ENCODE measurements at regions not wholly inside any gene's neighbourhood (a gene's known extent, or its start where the extent isn't known, plus 50 kb on each side); places are given as distances from the start of the nearest gene placed in this dataset.
"Not testable (repeated sequence)": the region's sequence is repeated elsewhere in the genome, so short reads cannot be mapped to it uniquely, and the experiment has no call there.

- no peak for FAIRE-seq
- DNase-seq (ENCODE audit: low spot score in 2 of 2): no peak
These were observed 213.2 kb upstream of the NT5E start for GRCh38 chr6:85236636-85237035.

- FAIRE-seq; DNase-seq (ENCODE audit: low spot score in 2 of 2): not testable (repeated sequence)
These were observed 222.5 kb upstream of the NT5E start for GRCh38 chr6:85227345-85227744.

- DNase-seq (ENCODE audit: low spot score in 2 of 2); FAIRE-seq: not testable (repeated sequence)
These were observed 237.1 kb upstream of the NT5E start for GRCh38 chr6:85212794-85213193.

DNA sequence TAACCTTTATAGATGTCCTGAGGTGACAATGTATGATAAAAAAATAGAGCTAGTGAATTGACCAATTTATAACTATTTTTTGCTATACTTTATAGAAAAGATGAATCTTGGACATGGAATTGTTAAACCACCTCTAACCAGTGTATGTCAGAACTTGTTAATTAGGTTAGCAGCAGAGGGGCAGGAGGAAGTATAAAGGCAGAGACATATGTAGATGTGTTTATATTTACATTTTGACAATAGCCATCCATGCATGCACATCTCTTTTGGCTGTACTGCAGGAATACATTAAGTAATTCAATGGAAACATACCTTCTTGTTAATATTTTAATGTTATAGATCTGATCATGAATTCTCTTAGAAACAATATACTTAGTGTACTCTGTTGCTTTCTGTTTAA, 254.6 kb upstream of the NT5E start:
- FAIRE-seq: no peak

GRCh38 chr6:85193339-85193738, 256.5 kb upstream of the NT5E start:
- no peak for DNase-seq (ENCODE audit: low spot score in 2 of 2)
- no peak for FAIRE-seq

More for the DNA sequence above, 254.6 kb upstream of the NT5E start:
- no peak for DNase-seq (ENCODE audit: low spot score in 2 of 2)

GRCh38 chr6:85192596-85192995, 257.3 kb upstream of the NT5E start:
- DNase-seq (ENCODE audit: low spot score in 2 of 2): no peak
- no peak for FAIRE-seq

GRCh38 chr6:85192186-85192585, 257.7 kb upstream of the NT5E start:
- FAIRE-seq (no peak), DNase-seq (ENCODE audit: low spot score in 2 of 2) (no peak)

DNA sequence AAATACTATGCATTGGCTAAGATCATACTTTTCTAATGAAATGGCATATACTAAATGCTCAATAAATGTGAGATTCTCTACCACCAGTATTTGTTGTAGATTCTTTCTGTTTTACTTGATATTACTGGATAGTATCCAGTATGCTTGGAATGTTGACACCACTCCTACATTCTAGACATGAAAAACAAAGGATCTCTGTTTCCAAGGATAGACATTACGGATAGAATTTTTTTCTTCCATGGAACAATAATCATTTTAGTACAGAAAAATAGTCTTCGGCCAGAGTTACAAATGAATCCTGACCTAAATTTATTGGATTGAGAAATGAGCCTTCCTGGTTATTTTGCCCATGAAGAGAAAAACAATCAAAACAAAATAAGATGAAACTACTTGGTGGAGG, 258.2 kb upstream of the NT5E start:
- DNase-seq (ENCODE audit: low spot score in 2 of 2) (no peak), FAIRE-seq (no peak)

DNA sequence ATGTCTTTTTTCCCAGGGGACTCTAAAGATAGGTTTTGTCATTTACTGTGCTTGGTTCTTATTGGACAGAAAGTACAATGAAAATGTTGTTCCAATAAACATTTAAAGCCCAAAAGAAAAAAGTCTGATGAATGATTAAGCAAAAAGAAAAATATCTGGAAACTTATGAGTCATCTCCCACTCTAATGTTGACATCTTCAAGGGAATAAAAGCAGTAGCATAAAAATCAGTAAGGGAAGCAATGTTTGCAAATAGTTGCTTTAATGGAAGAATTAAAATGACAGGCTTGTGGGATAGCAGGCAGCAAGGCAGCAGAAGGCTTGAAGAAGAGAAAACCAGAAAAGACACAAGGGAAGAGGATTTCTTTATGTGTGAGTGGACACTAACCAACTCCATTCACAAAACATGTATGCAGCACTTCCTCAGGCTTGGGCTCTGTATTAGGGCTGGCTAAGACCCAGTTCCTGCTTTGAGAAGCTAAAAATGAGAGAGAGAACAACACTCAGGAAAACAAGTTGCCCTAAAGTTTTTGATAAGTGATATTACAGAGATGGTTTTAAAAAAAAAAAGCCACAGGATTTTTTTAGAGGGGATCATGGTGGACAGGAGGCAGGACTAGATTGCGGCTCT, 263.2 kb upstream of the NT5E start:
- DNase-seq (ENCODE audit: low spot score in 2 of 2) (no peak), FAIRE-seq (no peak)

GRCh38 chr6:85185977-85186376, 263.9 kb upstream of the NT5E start:
- no peak for FAIRE-seq

DNA sequence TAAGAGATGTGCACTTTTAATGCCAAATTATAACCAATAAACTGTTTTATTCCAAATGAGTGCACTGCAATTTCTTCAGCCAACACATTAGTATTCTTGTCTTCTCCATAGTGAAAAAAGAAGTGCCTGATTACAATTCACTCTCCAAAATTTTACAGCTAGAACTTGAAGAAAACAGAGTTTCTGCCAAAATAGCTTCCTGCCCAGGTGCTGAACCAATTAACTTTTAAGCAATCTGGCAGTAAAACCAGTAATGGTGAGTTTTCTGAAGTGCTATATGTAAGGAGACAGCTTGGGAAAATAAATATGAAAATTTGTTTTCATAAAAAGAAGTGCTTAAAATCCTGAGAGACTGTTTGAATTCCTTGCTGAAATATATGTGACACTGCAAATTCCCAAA, 266.0 kb upstream of the NT5E start:
- no peak for FAIRE-seq
- DNase-seq (ENCODE audit: low spot score in 2 of 2): no peak

More at GRCh38 chr6:85185977-85186376, 263.9 kb upstream of the NT5E start:
- DNase-seq (ENCODE audit: low spot score in 2 of 2): no peak

- FAIRE-seq: no peak
- no peak for DNase-seq (ENCODE audit: low spot score in 2 of 2)
These were observed 277.2 kb upstream of the NT5E start for GRCh38 chr6:85172705-85173104.

DNA sequence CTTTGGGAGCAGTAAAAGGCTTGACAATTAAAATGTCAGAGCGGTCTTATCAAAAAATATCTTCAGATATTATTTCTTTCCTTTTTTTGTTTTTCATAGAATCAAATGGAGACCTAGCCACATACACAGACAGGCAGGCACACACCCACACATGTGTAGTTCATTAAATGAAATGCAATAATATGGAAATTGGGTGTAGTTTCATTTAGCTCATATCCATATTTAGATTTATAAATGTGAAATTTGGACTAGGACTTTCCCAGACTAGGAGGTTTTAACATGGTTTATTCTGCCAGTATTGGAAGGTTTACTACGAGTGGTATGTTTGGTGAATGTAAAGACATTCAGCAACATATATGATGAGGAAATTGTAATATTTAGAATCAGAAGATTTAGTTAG, 277.7 kb upstream of the NT5E start:
- no peak for FAIRE-seq
- DNase-seq (ENCODE audit: low spot score in 2 of 2): no peak

DNA sequence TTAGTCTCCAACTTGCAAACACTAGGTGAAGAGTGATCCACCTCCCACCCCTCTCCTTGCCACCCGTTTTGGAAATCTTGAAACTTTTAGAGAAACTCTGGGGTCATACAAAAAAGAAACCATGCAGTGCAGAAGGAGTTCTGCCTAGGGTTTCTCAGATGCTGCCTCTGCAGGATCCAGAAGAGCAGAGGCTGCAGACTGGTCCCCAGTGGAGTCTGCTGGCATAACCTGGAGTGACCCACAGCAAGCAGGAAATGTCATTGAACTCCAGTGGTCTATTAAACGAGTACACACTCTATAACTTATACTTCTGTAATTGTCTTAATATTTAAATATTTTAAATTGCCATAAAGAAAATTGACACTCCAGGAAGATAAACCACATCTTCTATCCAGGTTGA, 280.7 kb upstream of the NT5E start:
- FAIRE-seq: no peak
- no peak for DNase-seq (ENCODE audit: low spot score in 2 of 2)

GRCh38 chr6:85168146-85168545, 281.7 kb upstream of the NT5E start:
- no peak for FAIRE-seq

GRCh38 chr6:85166114-85166741, 283.7 kb upstream of the NT5E start:
- DNase-seq (ENCODE audit: low spot score in 2 of 2): no peak

More at GRCh38 chr6:85168146-85168545, 281.7 kb upstream of the NT5E start:
- no peak for DNase-seq (ENCODE audit: low spot score in 2 of 2)

GRCh38 chr6:85163156-85164080, 286.5 kb upstream of the NT5E start:
- no peak for DNase-seq (ENCODE audit: low spot score in 2 of 2)
- no peak for FAIRE-seq

More at GRCh38 chr6:85166114-85166741, 283.7 kb upstream of the NT5E start:
- FAIRE-seq: no peak

DNA sequence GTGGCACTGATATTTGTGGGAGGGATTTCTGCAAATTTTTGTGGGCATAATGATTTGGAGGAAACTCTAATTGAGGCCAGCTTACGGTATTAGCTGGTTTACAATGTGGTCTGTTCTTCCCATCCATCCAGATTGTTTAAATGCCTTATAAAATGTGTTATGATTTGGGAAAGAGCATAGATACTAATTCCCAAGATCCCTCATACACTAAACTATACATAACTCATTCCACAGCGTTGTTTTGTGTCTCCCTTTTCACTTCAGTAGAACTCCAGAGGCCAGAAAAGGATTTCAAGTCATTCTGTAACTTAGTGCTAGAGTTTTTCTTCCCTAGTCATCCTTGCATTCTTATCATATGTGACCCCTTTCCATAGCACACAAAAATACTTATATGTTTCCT, 292.6 kb upstream of the NT5E start:
- FAIRE-seq (no peak), DNase-seq (ENCODE audit: low spot score in 2 of 2) (no peak)

- FAIRE-seq (no peak), DNase-seq (ENCODE audit: low spot score in 2 of 2) (no peak)
These were observed 306.2 kb upstream of the NT5E start for GRCh38 chr6:85143676-85144075.

- FAIRE-seq (no peak), DNase-seq (ENCODE audit: low spot score in 2 of 2) (no peak)
These were observed 312.0 kb upstream of the NT5E start for GRCh38 chr6:85137865-85138264.

GRCh38 chr6:85136310-85136709, 313.6 kb upstream of the NT5E start:
- FAIRE-seq (no peak), DNase-seq (ENCODE audit: low spot score in 2 of 2) (no peak)
